OCI-LY3 (cell line): ENCODE measurements at regions not wholly inside any gene's neighbourhood (a gene's known extent, or its start where the extent isn't known, plus 50 kb on each side); places are given as distances from the start of the nearest gene placed in this dataset.

Source experiments
- H2AFZ ChIP-seq: fragments of 200-600, 300-600 bp; shearing (Covaris generic); 2 replicates; pipeline ENCODE4 v1.6.0; 2014; ENCODE audit warnings: antibody characterized with exemption, low read depth, low read length
- H3K27ac ChIP-seq: fragments of 200-600, 300-600 bp; sonication (generic); 2 replicates; pipeline ENCODE4 v1.5.1; 2014; ENCODE audit warnings: mild to moderate bottlenecking, low read length, moderate library complexity, mixed read lengths
- H3K27me3 ChIP-seq: fragments of 200-600, 300-600 bp; sonication (generic); 2 replicates; pipeline ENCODE4 v1.6.1; 2014; ENCODE audit warnings: low read depth, low read length, mixed read lengths
- H3K36me3 ChIP-seq: fragments of 200-600, 300-600 bp; sonication (generic); replicated peaks from 2 replicates; pipeline ENCODE3; 2014; ENCODE audit warnings: low read depth, low read length, mixed read lengths
- H3K4me1 ChIP-seq: fragments of 300-600, 200-600 bp; sonication (generic); 2 replicates; pipeline ENCODE4 v1.6.1; 2014; ENCODE audit warnings: low read length, mixed read lengths
- H3K4me2 ChIP-seq: fragments of 200-600, 300-600 bp; sonication (generic); 2 replicates; pipeline ENCODE4 v1.6.1; 2014; ENCODE audit warnings: low read length, mixed read lengths
- H3K4me3 ChIP-seq: fragments of 300-600, 200-600 bp; sonication (generic); 2 replicates; pipeline ENCODE4 v1.5.1; 2014; ENCODE audit warnings: antibody characterized with exemption, mild to moderate bottlenecking, low read length, moderate library complexity
- H3K79me2 ChIP-seq: fragments of 300-600, 200-600 bp; shearing (Covaris generic); 2 replicates; pipeline ENCODE4 v1.6.1; 2014; ENCODE audit warnings: mild to moderate bottlenecking, low read length, mixed read lengths
- H3K9ac ChIP-seq: fragments of 300-600, 200-600 bp; shearing (Covaris generic); 2 replicates; pipeline ENCODE4 v1.6.0; 2014; ENCODE audit warnings: mild to moderate bottlenecking, low read length, moderate library complexity
- H3K9me3 ChIP-seq: fragments of 200-600, 300-600 bp; shearing (Covaris generic); 2 replicates; pipeline ENCODE4 v1.6.1; 2014; ENCODE audit warnings: low read length, mixed read lengths; ENCODE audit not compliant: insufficient read depth
- H4K20me1 ChIP-seq: fragments of 200-600, 300-600 bp; sonication (generic); 2 replicates; pipeline ENCODE4 v1.6.1; 2016; ENCODE audit warnings: low read length, mixed read lengths; ENCODE audit not compliant: insufficient read depth
- CTCF ChIP-seq: fragments of 200-600, 300-600 bp; sonication (generic); IDR thresholded peaks from 2 replicates; pipeline ENCODE4 v1.5.1; 2014; ENCODE audit warnings: antibody characterized with exemption, low read length, low read depth
- EZH2phosphoT487 ChIP-seq: fragments of 200-600 bp; shearing (Covaris generic); IDR thresholded peaks from 2 replicates; pipeline ENCODE4 v1.6.1; 2018; ENCODE audit warnings: antibody characterized with exemption, mixed run types, low read depth

GRCh38 chr2:239608260-239608659, 207.4 kb upstream of the HDAC4 start:
- Histone ChIP-seq H3K36me3 (no peaks in the 10 kb centered on the region), H4K20me1 (no peaks in the 10 kb centered on the region), H3K4me3 (no peak overlapping the region), H2AFZ (no peak overlapping the region), H3K27ac (no peak overlapping the region), H3K27me3 (no peaks in the 10 kb centered on the region), H3K9ac (no peak overlapping the region), H3K9me3 (no peaks in the 10 kb centered on the region), H3K4me1 (no peaks in the 10 kb centered on the region), H3K79me2 (no peaks in the 10 kb centered on the region), H3K4me2 (no peak overlapping the region)
- TF ChIP-seq EZH2phosphoT487 = no peak
- TF ChIP-seq CTCF = no peak

GRCh38 chr2:239607517-239608191, 206.8 kb upstream of the HDAC4 start:
- Histone ChIP-seq H3K4me1 (no peaks in the 10 kb centered on the region), H3K79me2 (no peaks in the 10 kb centered on the region), H3K9ac (no peak overlapping the region), H2AFZ (no peak overlapping the region), H3K4me2 (no peak overlapping the region), H3K9me3 (no peaks in the 10 kb centered on the region), H3K27ac (no peak overlapping the region), H4K20me1 (no peaks in the 10 kb centered on the region), H3K27me3 (no peaks in the 10 kb centered on the region), H3K4me3 (no peak overlapping the region), H3K36me3 (no peaks in the 10 kb centered on the region)
- TF ChIP-seq CTCF = no peak
- TF ChIP-seq EZH2phosphoT487 = no peak

GRCh38 chr2:239606741-239607516, 206.1 kb upstream of the HDAC4 start:
- Histone ChIP-seq H3K4me1 (no peaks in the 10 kb centered on the region), H4K20me1 (no peaks in the 10 kb centered on the region), H2AFZ (no peak overlapping the region), H3K27me3 (no peaks in the 10 kb centered on the region), H3K79me2 (no peaks in the 10 kb centered on the region), H3K4me2 (no peak overlapping the region), H3K4me3 (no peak overlapping the region), H3K9me3 (no peaks in the 10 kb centered on the region), H3K27ac (no peak overlapping the region), H3K36me3 (no peaks in the 10 kb centered on the region), H3K9ac (no peak overlapping the region)
- TF ChIP-seq EZH2phosphoT487 (no peak), CTCF (no peak)

- Histone ChIP-seq H2AFZ (no peak overlapping the region), H3K9me3 (no peaks in the 10 kb centered on the region), H3K4me3 (no peak overlapping the region), H3K4me1 (no peaks in the 10 kb centered on the region), H3K79me2 (no peaks in the 10 kb centered on the region), H3K27ac (no peak overlapping the region), H3K9ac (no peak overlapping the region), H4K20me1 (no peaks in the 10 kb centered on the region), H3K4me2 (no peak overlapping the region), H3K27me3 (no peaks in the 10 kb centered on the region), H3K36me3 (no peaks in the 10 kb centered on the region)
- TF ChIP-seq EZH2phosphoT487 = no peak
- no peak for TF ChIP-seq CTCF
These were observed 205.2 kb upstream of the HDAC4 start for GRCh38 chr2:239605976-239606375.
